ENCODE measurements at regions not wholly inside any gene's neighbourhood (a gene's known extent, or its start where the extent isn't known, plus 50 kb on each side); places are given as distances from the start of the nearest gene placed in this dataset.

DNA sequence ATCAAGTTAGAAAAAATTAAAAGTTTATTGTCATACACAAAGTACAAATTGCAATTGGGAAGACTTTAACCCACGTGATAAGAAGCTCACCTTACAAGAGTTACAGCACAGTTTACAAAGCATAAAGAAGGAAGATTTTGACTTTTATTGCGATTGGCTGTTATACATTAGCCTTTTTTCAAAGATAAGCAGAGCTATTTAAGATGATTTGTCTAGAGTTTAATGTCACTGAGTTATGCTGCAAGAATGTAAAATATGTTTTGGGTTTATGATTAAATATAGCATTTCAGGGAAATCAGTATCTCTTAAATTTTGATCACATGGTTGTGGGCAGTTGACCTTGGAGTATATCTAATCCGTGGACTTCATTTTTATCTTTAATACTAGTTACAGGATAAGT, 664.2 kb upstream of the PTCHD4 start:
- TF ChIP-seq YY1 (IDR thresholded peaks at IDR 0.05; ENCODE audit: extremely low read depth, insufficient replicate concordance, low read depth, low read length) (no peak), POLR2A (IDR thresholded peaks at IDR 0.05; ENCODE audit: borderline replicate concordance, extremely low read depth, insufficient read depth, insufficient read length) (no peak), RAD21 (IDR thresholded peaks at IDR 0.05; ENCODE audit: low read depth) (no peak), EZH2phosphoT487 (IDR thresholded peaks at IDR 0.05; ENCODE audit: borderline replicate concordance) (no peak), CEBPB (IDR thresholded peaks at IDR 0.05; ENCODE audit: low read depth) (no peak), JUND (IDR thresholded peaks at IDR 0.05) (no peak), POLR2AphosphoS5 (IDR thresholded peaks at IDR 0.05; ENCODE audit: low read depth, low read length) (no peak)
- TF ChIP-seq, protein P1, sequence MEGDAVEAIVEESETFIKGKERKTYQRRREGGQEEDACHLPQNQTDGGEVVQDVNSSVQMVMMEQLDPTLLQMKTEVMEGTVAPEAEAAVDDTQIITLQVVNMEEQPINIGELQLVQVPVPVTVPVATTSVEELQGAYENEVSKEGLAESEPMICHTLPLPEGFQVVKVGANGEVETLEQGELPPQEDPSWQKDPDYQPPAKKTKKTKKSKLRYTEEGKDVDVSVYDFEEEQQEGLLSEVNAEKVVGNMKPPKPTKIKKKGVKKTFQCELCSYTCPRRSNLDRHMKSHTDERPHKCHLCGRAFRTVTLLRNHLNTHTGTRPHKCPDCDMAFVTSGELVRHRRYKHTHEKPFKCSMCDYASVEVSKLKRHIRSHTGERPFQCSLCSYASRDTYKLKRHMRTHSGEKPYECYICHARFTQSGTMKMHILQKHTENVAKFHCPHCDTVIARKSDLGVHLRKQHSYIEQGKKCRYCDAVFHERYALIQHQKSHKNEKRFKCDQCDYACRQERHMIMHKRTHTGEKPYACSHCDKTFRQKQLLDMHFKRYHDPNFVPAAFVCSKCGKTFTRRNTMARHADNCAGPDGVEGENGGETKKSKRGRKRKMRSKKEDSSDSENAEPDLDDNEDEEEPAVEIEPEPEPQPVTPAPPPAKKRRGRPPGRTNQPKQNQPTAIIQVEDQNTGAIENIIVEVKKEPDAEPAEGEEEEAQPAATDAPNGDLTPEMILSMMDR (IDR thresholded peaks at IDR 0.05 in 2 of 3, conservative IDR thresholded peaks at IDR 0.05 in 1 of 3; ENCODE audit: borderline replicate concordance in 1 of 3, insufficient read depth in 1 of 3, low read depth in 2 of 3, low read length in 2 of 3): no peak
